ENCODE measurements at regions not wholly inside any gene's neighbourhood (a gene's known extent, or its start where the extent isn't known, plus 50 kb on each side); places are given as distances from the start of the nearest gene placed in this dataset.

DNA sequence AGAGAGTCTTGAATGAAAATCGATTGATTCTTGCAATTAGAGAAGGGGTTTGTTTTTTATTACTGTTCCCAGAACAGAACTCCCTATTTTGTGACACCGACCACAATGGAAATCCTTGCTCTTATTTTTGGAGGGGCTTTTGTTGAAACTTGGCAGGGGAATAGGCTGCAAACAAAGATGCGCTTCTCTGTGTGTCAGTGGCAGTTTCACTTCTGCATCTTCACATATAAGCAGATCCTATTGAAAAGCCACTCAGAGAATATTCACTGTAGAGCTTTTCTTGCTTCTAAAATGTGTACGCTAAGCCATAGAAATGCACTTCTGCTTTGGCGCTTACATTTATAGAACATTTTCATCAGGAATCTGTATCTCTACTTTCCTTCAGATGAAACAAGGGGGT lies 1822.4 kb upstream of the SEL1L start:
- TF ChIP-seq, protein P1, sequence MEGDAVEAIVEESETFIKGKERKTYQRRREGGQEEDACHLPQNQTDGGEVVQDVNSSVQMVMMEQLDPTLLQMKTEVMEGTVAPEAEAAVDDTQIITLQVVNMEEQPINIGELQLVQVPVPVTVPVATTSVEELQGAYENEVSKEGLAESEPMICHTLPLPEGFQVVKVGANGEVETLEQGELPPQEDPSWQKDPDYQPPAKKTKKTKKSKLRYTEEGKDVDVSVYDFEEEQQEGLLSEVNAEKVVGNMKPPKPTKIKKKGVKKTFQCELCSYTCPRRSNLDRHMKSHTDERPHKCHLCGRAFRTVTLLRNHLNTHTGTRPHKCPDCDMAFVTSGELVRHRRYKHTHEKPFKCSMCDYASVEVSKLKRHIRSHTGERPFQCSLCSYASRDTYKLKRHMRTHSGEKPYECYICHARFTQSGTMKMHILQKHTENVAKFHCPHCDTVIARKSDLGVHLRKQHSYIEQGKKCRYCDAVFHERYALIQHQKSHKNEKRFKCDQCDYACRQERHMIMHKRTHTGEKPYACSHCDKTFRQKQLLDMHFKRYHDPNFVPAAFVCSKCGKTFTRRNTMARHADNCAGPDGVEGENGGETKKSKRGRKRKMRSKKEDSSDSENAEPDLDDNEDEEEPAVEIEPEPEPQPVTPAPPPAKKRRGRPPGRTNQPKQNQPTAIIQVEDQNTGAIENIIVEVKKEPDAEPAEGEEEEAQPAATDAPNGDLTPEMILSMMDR (IDR thresholded peaks at IDR 0.05), result no peak
- TF ChIP-seq ZFX (IDR thresholded peaks at IDR 0.05; ENCODE audit: borderline replicate concordance), result no peak

Data from 22Rv1 (cell line).